ENCODE measurements at regions not wholly inside any gene's neighbourhood (a gene's known extent, or its start where the extent isn't known, plus 50 kb on each side); places are given as distances from the start of the nearest gene placed in this dataset.
A peak's percentile ranks its signal among the peaks of the same experiment; 100 is the strongest.

DNA sequence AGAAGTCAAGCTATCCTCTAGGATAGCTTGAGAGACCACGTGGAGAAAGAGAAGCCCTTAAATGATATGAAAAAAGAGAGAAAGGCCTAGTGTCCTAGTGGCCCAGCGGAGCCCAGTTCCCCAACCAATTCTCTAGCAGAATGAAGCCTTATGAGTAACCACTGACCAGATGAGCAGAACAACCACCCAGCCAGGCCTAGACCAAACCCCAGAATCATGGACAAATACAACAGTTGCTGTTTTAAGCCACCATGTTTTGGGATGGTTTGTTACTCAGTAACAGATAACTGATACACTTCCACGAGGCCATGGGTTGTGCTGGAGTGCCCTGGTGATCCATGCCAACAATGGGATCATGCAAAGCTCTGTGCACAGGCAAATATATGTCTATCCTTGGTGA, 377.1 kb downstream of the SOX9 start:
- no peak overlapping the region for H2AFZ ChIP-seq
- no peaks in the 10 kb centered on the region for H3K9me2 ChIP-seq (replicated peaks; ENCODE audit: insufficient read depth)
- TF ChIP-seq EZH2phosphoT487 (IDR thresholded peaks at IDR 0.05; ENCODE audit: low read depth, severe bottlenecking, unreplicated experiment), result no peak
- TF ChIP-seq, protein P1, sequence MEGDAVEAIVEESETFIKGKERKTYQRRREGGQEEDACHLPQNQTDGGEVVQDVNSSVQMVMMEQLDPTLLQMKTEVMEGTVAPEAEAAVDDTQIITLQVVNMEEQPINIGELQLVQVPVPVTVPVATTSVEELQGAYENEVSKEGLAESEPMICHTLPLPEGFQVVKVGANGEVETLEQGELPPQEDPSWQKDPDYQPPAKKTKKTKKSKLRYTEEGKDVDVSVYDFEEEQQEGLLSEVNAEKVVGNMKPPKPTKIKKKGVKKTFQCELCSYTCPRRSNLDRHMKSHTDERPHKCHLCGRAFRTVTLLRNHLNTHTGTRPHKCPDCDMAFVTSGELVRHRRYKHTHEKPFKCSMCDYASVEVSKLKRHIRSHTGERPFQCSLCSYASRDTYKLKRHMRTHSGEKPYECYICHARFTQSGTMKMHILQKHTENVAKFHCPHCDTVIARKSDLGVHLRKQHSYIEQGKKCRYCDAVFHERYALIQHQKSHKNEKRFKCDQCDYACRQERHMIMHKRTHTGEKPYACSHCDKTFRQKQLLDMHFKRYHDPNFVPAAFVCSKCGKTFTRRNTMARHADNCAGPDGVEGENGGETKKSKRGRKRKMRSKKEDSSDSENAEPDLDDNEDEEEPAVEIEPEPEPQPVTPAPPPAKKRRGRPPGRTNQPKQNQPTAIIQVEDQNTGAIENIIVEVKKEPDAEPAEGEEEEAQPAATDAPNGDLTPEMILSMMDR (IDR thresholded peaks at IDR 0.05; ENCODE audit: poor library complexity), result no peak
- TF ChIP-seq EZH2 (IDR thresholded peaks at IDR 0.05; ENCODE audit: borderline replicate concordance), result no peak
- DNase-seq (ENCODE audit: low spot score), result no peak
- WGBS (ENCODE audit: low lambda C conversion rate, missing lambda C conversion rate), result 97% methylated on average over 3 of the region's 3 CpGs
- H4K20me1 ChIP-seq (ENCODE audit: insufficient read depth, poor library complexity, severe bottlenecking), result no peaks in the 10 kb centered on the region
- no peaks in the 10 kb centered on the region for H3K36me3 ChIP-seq (replicated peaks; ENCODE audit: insufficient read depth, low read depth)
- no peak overlapping the region for H3K27ac ChIP-seq
- H3K4me2 ChIP-seq, result no peak overlapping the region
- H3K79me2 ChIP-seq, result peaks cover 79% of the 10 kb centered on the region
- H3K9me3 ChIP-seq (ENCODE audit: low read depth), result no peaks in the 10 kb centered on the region
- H3K4me1 ChIP-seq (ENCODE audit: insufficient read depth), result peaks cover 10% of the 10 kb centered on the region
- no peak overlapping the region for H3K4me3 ChIP-seq
- H3K27me3 ChIP-seq, result no peaks in the 10 kb centered on the region

- TF ChIP-seq, protein P1 (IDR thresholded peaks at IDR 0.05; ENCODE audit: poor library complexity), result no peak
- TF ChIP-seq EZH2 (IDR thresholded peaks at IDR 0.05; ENCODE audit: borderline replicate concordance), result no peak
- no peak for TF ChIP-seq EZH2phosphoT487 (IDR thresholded peaks at IDR 0.05; ENCODE audit: low read depth, severe bottlenecking, unreplicated experiment)
- H3K9me2 ChIP-seq (replicated peaks; ENCODE audit: insufficient read depth), result no peaks in the 10 kb centered on the region
- no peaks in the 10 kb centered on the region for H3K27me3 ChIP-seq
- 85% methylated on average over 4 of the region's 4 CpGs for WGBS (ENCODE audit: low lambda C conversion rate, missing lambda C conversion rate)
- peaks cover 14% of the 10 kb centered on the region for H3K4me1 ChIP-seq (ENCODE audit: insufficient read depth)
- H3K4me2 ChIP-seq, result no peak overlapping the region
- H3K27ac ChIP-seq, result no peak overlapping the region
- peaks cover 79% of the 10 kb centered on the region for H3K79me2 ChIP-seq
- H3K36me3 ChIP-seq (replicated peaks; ENCODE audit: insufficient read depth, low read depth), result no peaks in the 10 kb centered on the region
- H4K20me1 ChIP-seq (ENCODE audit: insufficient read depth, poor library complexity, severe bottlenecking), result no peaks in the 10 kb centered on the region
- H3K9me3 ChIP-seq (ENCODE audit: low read depth), result no peaks in the 10 kb centered on the region
- no peak overlapping the region for H3K4me3 ChIP-seq
- DNase-seq (ENCODE audit: low spot score), result no peak
- no peak overlapping the region for H2AFZ ChIP-seq
These were observed 377.8 kb downstream of the SOX9 start for GRCh38 chr17:72498364-72499210.

DNA sequence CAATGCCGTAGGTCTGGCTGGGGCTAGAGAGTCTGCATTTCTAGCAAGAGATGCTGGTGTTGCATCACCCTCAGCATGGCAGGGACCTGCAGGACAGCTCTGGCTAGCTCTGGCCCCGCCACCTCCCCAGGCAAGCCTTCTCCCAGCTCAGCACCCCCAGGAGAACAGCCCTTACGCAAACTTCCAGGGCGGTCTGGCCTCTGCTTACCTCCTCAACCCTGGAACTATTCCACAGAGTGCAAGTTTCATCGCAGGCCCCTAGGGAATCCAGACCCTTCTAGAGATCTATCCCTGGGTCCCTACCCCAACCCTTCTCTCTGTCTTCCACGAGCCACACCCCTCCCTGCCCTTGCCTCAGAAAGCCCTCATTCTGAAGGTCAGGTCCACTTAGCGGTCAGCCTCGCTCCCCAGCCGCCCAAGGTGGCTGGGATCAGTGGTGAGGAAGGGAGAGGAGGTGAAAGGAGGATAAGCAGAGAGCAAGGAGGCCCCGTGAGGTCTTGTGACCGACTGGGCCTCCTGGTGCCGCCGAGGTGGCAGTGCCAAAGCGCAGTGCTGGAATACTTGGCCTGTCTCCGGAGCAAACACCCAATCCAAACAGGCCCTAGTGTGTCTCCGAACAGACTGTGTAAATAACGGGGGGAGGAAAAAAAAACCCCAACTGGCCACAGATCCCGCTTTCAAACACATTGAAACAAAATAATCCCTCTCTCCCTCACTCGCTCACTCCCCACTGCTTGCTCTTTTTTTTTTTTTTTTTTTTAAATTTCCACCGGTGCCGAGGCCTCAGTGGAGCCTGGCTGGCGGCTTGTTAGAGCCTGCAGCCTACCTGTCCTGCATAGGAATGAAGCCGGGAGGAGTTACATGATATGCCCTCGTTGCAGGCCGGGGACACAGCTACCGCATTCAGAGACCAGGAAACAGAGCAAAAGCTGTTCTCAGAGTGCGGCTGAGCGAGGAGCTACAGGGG, 380.9 kb downstream of the SOX9 start:
- Histone ChIP-seq H3K9me2 (replicated peaks; ENCODE audit: insufficient read depth) (no peaks in the 10 kb centered on the region), H3K4me1 (ENCODE audit: insufficient read depth) (peaks cover 14% of the 10 kb centered on the region), H3K27me3 (no peaks in the 10 kb centered on the region), H3K27ac (peak overlapping the region; percentile 78), H3K9me3 (ENCODE audit: low read depth) (no peaks in the 10 kb centered on the region), H3K4me2 (peak overlapping the region; percentile 46), H3K4me3 (no peak overlapping the region), H3K36me3 (replicated peaks; ENCODE audit: insufficient read depth, low read depth) (no peaks in the 10 kb centered on the region), H3K79me2 (peaks cover 81% of the 10 kb centered on the region), H4K20me1 (ENCODE audit: insufficient read depth, poor library complexity, severe bottlenecking) (no peaks in the 10 kb centered on the region), H2AFZ (no peak overlapping the region)
- 67% methylated on average over 28 of the region's 28 CpGs for WGBS (ENCODE audit: low lambda C conversion rate, missing lambda C conversion rate)
- TF ChIP-seq, protein P1 (IDR thresholded peaks at IDR 0.05; ENCODE audit: poor library complexity), result no peak
- TF ChIP-seq EZH2phosphoT487 (IDR thresholded peaks at IDR 0.05; ENCODE audit: low read depth, severe bottlenecking, unreplicated experiment), result no peak
- TF ChIP-seq EZH2 (IDR thresholded peaks at IDR 0.05; ENCODE audit: borderline replicate concordance), result no peak
- DNase-seq (ENCODE audit: low spot score), result peak; percentile 31
